H1 (cell line): ENCODE measurements at regions not wholly inside any gene's neighbourhood (a gene's known extent, or its start where the extent isn't known, plus 50 kb on each side); places are given as distances from the start of the nearest gene placed in this dataset.

ENCODE experiments used
- CTBP2 ChIP-seq: IDR thresholded peaks from 2 replicates; pipeline ENCODE4 v1.7.0; 2011; ENCODE audit warnings: borderline replicate concordance, mild to moderate bottlenecking, moderate library complexity, mixed read lengths, low read length; ENCODE audit not compliant: insufficient read depth, insufficient read length
- EGR1 ChIP-seq: IDR thresholded peaks from 2 replicates; pipeline ENCODE4 v1.6.1; 2011; ENCODE audit warnings: low read depth, low read length, borderline replicate concordance
- EP300 ChIP-seq, 2 experiments: IDR thresholded peaks; 1 replicate in 1 of 2; 2 replicates in 1 of 2; pipeline ENCODE4 v1.6.1; 2011 to 2012; ENCODE audit warnings: low read depth in 2 of 2, low read length in 2 of 2, mild to moderate bottlenecking in 2 of 2, borderline replicate concordance in 1 of 2, inconsistent platforms in 1 of 2, moderate library complexity in 1 of 2
- HDAC6 ChIP-seq: IDR thresholded peaks from one replicate; pipeline ENCODE4 v1.7.1; 2012; ENCODE audit warnings: low read depth, mild to moderate bottlenecking, inconsistent platforms, low read length, moderate library complexity
- KDM1A ChIP-seq: fragments of 200-600, 300-600 bp; sonication (generic); IDR thresholded peaks from 2 replicates; pipeline ENCODE4 v1.7.1; 2016; ENCODE audit warnings: mild to moderate bottlenecking, low read length, borderline replicate concordance
- RFX5 ChIP-seq: IDR thresholded peaks from 2 replicates; pipeline ENCODE4 v1.6.1; 2011; ENCODE audit warnings: low read depth, low read length, improper control_type of control experiment, borderline replicate concordance
- RNF2 ChIP-seq: fragments of 200-900, 300-1000 bp; sonication (generic); IDR thresholded peaks from 2 replicates; pipeline ENCODE4 v1.7.1; 2016; ENCODE audit warnings: borderline replicate concordance, low read depth, mild to moderate bottlenecking, antibody characterized with exemption, low read length; ENCODE audit not compliant: poor library complexity, severe bottlenecking; ENCODE audit errors: missing control alignments
- TAF1 ChIP-seq: IDR thresholded peaks from 2 replicates; pipeline ENCODE4 v1.6.1; 2011; ENCODE audit warnings: mild to moderate bottlenecking, low read depth, low read length
- TBP ChIP-seq: IDR thresholded peaks from 2 replicates; pipeline ENCODE4 v1.6.1; 2011; ENCODE audit warnings: low read depth, low read length, improper control_type of control experiment
- TCF12 ChIP-seq: IDR thresholded peaks from 2 replicates; pipeline ENCODE4 v1.6.1; 2011; ENCODE audit warnings: low read depth, mild to moderate bottlenecking, low read length
- ZNF274 ChIP-seq: IDR thresholded peaks from 2 replicates; pipeline ENCODE4 v1.7.0; 2012; ENCODE audit warnings: low read length, borderline replicate concordance; ENCODE audit errors: extremely low read depth

DNA sequence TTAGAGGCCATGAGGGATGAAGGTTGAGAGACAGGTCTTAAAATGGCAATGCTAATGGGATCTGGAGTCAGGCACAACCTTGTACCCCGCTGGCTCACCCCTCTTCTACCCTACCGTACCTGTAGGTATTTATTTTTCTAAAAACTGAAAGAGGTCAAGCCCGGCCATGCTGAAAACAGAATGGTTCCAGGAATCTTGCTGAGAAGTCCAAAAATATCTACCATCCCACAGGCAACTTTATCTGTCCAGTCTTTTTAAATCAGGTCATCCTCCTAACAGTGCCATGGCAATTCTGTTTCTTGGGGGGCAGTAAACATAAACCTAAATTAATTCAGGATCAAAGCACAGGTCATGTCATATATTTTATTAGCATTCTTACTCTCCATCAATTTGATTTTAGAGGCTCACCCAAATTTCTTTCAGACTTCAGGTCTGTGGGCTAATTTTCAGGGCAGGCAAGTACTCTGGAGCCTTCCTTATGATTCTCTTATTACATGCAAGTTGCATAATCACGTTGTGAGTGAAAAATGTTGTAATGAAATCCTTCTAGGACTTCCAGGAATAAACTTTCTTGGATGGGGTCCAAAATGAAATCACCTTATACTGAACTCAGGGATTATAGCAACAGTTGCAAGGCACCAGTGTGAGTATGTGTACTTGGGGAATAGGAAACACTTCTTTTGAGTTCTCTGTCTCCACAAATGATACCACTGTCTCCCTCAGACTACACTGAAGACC, 102.7 kb upstream of the NREP start (continued):
- TF ChIP-seq RNF2 (no peak), HDAC6 (no peak), EP300 (IDR thresholded peaks at IDR 0.05; ENCODE audit: borderline replicate concordance in 1 of 2, low read depth in 2 of 2, low read length in 2 of 2) (no peak), TBP (no peak), TCF12 (no peak), TAF1 (no peak), ZNF274 (no peak), RFX5 (no peak), EGR1 (no peak), CTBP2 (no peak), KDM1A (no peak)
